Fibroblast of mammary gland (primary cell): ENCODE measurements at regions not wholly inside any gene's neighbourhood (a gene's known extent, or its start where the extent isn't known, plus 50 kb on each side); places are given as distances from the start of the nearest gene placed in this dataset.
A peak's percentile ranks its signal among the peaks of the same experiment; 100 is the strongest.

Source experiments
- DNase-seq: peaks from one replicate; pipeline ENCODE4 v3.0.0-alpha.2; 2010; ENCODE audit warnings: low read depth
- H3K4me3 ChIP-seq: 2 replicates; pipeline ENCODE4 v1.5.1; 2011; ENCODE audit warnings: low read depth, mild to moderate bottlenecking, low read length, moderate library complexity; ENCODE audit not compliant: control insufficient read depth
- CTCF ChIP-seq: conservative IDR thresholded peaks from 2 replicates; pipeline ENCODE4 v1.5.1; 2011; ENCODE audit warnings: low read depth, low read length, inconsistent platforms; ENCODE audit not compliant: control insufficient read depth, insufficient read depth

GRCh38 chr10:4654496-4654895 lies 171.5 kb upstream of the AKR1E2 start:
- no peak for DNase-seq
- TF ChIP-seq CTCF = no peak
- H3K4me3 ChIP-seq = no peak overlapping the region

GRCh38 chr10:4653160-4653559 lies 172.8 kb upstream of the AKR1E2 start:
- no peak overlapping the region for H3K4me3 ChIP-seq
- DNase-seq = no peak
- TF ChIP-seq CTCF = no peak

- DNase-seq = no peak
- no peak for TF ChIP-seq CTCF
- no peak overlapping the region for H3K4me3 ChIP-seq
Measured at GRCh38 chr10:4652111-4653010, 173.6 kb upstream of the AKR1E2 start.

- TF ChIP-seq CTCF = no peak
- H3K4me3 ChIP-seq = no peak overlapping the region
- peak; percentile 38 for DNase-seq
Measured at GRCh38 chr10:4651404-4652037, 174.5 kb upstream of the AKR1E2 start.

GRCh38 chr10:4650582-4650981 lies 175.4 kb upstream of the AKR1E2 start:
- H3K4me3 ChIP-seq = no peak overlapping the region

More at GRCh38 chr10:4650582-4650981, 175.4 kb upstream of the AKR1E2 start:
- no peak for TF ChIP-seq CTCF
- peak; percentile 47 for DNase-seq
